Endothelial cell of umbilical vein (primary cell): ENCODE measurements at regions not wholly inside any gene's neighbourhood (a gene's known extent, or its start where the extent isn't known, plus 50 kb on each side); places are given as distances from the start of the nearest gene placed in this dataset.

Experiments used
- BruUV-seq: library from RNA; stranded (reverse); fragments of 400-500 nt; replicated peaks from 2 replicates; lab custom pipeline; 2021; lab: Mats Ljungman, UMichigan
- CTCF ChIA-PET: fragments of 300-600, 350-600 bp; sonication (Branson Sonifier 250); formaldehyde crosslinking; loops from one replicate; lab custom pipeline; 2021; ENCODE audit warnings: antibody characterized with exemption, inconsistent platforms; lab: Charles Lee
- POLR2A ChIA-PET: fragments of 300-600, 350-600 bp; sonication (Branson Sonifier 250); formaldehyde crosslinking; loops from one replicate; lab custom pipeline; 2021; ENCODE audit warnings: antibody characterized with exemption, inconsistent platforms; lab: Charles Lee
- DNase-seq: peaks from one replicate; pipeline ENCODE4 v3.0.0-alpha.2; 2011; ENCODE audit warnings: low read depth, low spot score
- FAIRE-seq: peaks from 2 replicates; lab custom pipeline; 2011; peaks lifted over from hg19 to GRCh38; lab: Jason Lieb, UNC
- H2AFZ ChIP-seq: 2 replicates; pipeline ENCODE4 v1.6.0; 2012; ENCODE audit warnings: low read depth, low read length, control low read depth, inconsistent platforms
- H3K27ac ChIP-seq: 2 replicates; pipeline ENCODE4 v1.5.1; 2011; ENCODE audit warnings: low read depth, mild to moderate bottlenecking, control low read depth, low read length, moderate library complexity; ENCODE audit not compliant: insufficient read depth
- H3K27me3 ChIP-seq, 2 experiments: 2 replicates each; pipeline versions ENCODE4 v1.6.0 to v1.6.1; 2011; ENCODE audit warnings: low read length in 2 of 2, mixed read lengths in 1 of 2; ENCODE audit not compliant: control insufficient read depth in 2 of 2, insufficient read depth in 2 of 2
- H3K36me3 ChIP-seq, 2 experiments: 2 replicates in 1 of 2; 3 replicates in 1 of 2; pipeline ENCODE4 v1.5.1; 2011; ENCODE audit warnings: low read length in 2 of 2, mild to moderate bottlenecking in 1 of 2, moderate library complexity in 1 of 2; ENCODE audit not compliant: control insufficient read depth in 2 of 2, insufficient read depth in 2 of 2; ENCODE audit errors: extremely low read depth in 1 of 2
- H3K4me1 ChIP-seq: 3 replicates; pipeline ENCODE4 v1.5.1; 2011; ENCODE audit warnings: mild to moderate bottlenecking, low read length; ENCODE audit not compliant: control insufficient read depth, insufficient read depth; ENCODE audit errors: extremely low read depth
- H3K4me2 ChIP-seq: 2 replicates; pipeline ENCODE4 v1.6.1; 2011; ENCODE audit warnings: low read length, control low read depth, mixed read lengths; ENCODE audit not compliant: insufficient read depth
- H3K4me3 ChIP-seq, 3 experiments: fragments of 200-600 bp in 1 of 3; sonication (generic), shearing (Covaris generic) in 1 of 3; replicated peaks in 1 of 3; 2 replicates each; pipeline ENCODE4 v1.5.1; 2011 to 2016; ENCODE audit warnings: control low read depth in 3 of 3, low read length in 3 of 3, mild to moderate bottlenecking in 2 of 3, inconsistent platforms in 1 of 3, low read depth in 1 of 3, moderate library complexity in 1 of 3; ENCODE audit not compliant: insufficient read depth in 1 of 3
- H3K79me2 ChIP-seq: 2 replicates; pipeline ENCODE4 v1.6.0; 2012; ENCODE audit warnings: low read length, inconsistent platforms; ENCODE audit not compliant: control insufficient read depth, insufficient read depth
- H3K9ac ChIP-seq: replicated peaks from 2 replicates; pipeline ENCODE3; 2011; ENCODE audit warnings: low read length, control low read depth; ENCODE audit not compliant: insufficient read depth; ENCODE audit errors: extremely low read depth
- H3K9me1 ChIP-seq: replicated peaks from 3 replicates; pipeline ENCODE4 v1.6.0; 2011; ENCODE audit warnings: mild to moderate bottlenecking, low read length; ENCODE audit not compliant: control insufficient read depth, insufficient read depth; ENCODE audit errors: extremely low read depth
- H3K9me3 ChIP-seq: replicated peaks from 2 replicates; pipeline ENCODE4 v1.5.1; 2012; ENCODE audit warnings: low read length, inconsistent platforms; ENCODE audit not compliant: control insufficient read depth, insufficient read depth
- H4K20me1 ChIP-seq: replicated peaks from 2 replicates; pipeline ENCODE3; 2011; ENCODE audit warnings: mild to moderate bottlenecking, low read length; ENCODE audit not compliant: control insufficient read depth, insufficient read depth; ENCODE audit errors: extremely low read depth
- EZH2 ChIP-seq: IDR thresholded peaks from 2 replicates; pipeline ENCODE4 v1.6.1; 2012; ENCODE audit warnings: borderline replicate concordance, low read depth, mild to moderate bottlenecking, moderate library complexity, low read length, inconsistent platforms; ENCODE audit not compliant: severe bottlenecking
- FOS ChIP-seq: IDR thresholded peaks from 2 replicates; pipeline ENCODE4 v1.6.1; 2011; ENCODE audit warnings: mild to moderate bottlenecking, low read length, moderate library complexity, borderline replicate concordance; ENCODE audit not compliant: insufficient read depth
- GATA2 ChIP-seq: IDR thresholded peaks from 2 replicates; pipeline ENCODE4 v1.7.0; 2011; ENCODE audit warnings: low read depth, mild to moderate bottlenecking, moderate library complexity, mixed read lengths, low read length; ENCODE audit not compliant: insufficient read length, insufficient read depth
- JUN ChIP-seq: IDR thresholded peaks from 2 replicates; pipeline ENCODE4 v1.6.1; 2011; ENCODE audit warnings: borderline replicate concordance, low read depth; ENCODE audit not compliant: insufficient read length, insufficient read depth
- MAX ChIP-seq: IDR thresholded peaks from 2 replicates; pipeline ENCODE4 v1.6.1; 2011; ENCODE audit not compliant: insufficient read depth, insufficient read length
- MYC ChIP-seq: IDR thresholded peaks from one replicate; pipeline ENCODE4 v1.6.1; 2011; ENCODE audit warnings: mild to moderate bottlenecking, low read depth, low read length
- POLR2A ChIP-seq: IDR thresholded peaks from 2 replicates; pipeline ENCODE4 v1.6.1; 2012; ENCODE audit warnings: low read depth, mild to moderate bottlenecking, control low read depth, low read length
- POLR2AphosphoS5 ChIP-seq: IDR thresholded peaks from 2 replicates; pipeline ENCODE4 v1.6.1; 2012; ENCODE audit warnings: low read depth, mild to moderate bottlenecking, control low read depth, low read length, moderate library complexity; ENCODE audit not compliant: insufficient read depth
- dilution Hi-C: fragments of 300-500 bp; cut with MboI; formaldehyde crosslinking; loops from one replicate; pipeline ENCODE4 v1.15.0; 2019; ENCODE audit warnings: low sequenced_read_pairs; ENCODE audit not compliant: extremely low pct_ligation_motif_present
- intact Hi-C: fragments of 100-400 bp; cut with micrococcal nuclease; formaldehyde crosslinking; loops from one replicate; pipeline ENCODE4 v1.10.0; 2022
- TF ChIP-seq, protein P1 (sequence below), 2 donors: IDR thresholded peaks; 1 replicate in 1 of 2; 2 replicates in 1 of 2; pipeline ENCODE4 v1.5.1; 2011; ENCODE audit warnings: low read length in 2 of 2, mild to moderate bottlenecking in 2 of 2, moderate library complexity in 2 of 2, control low read depth in 1 of 2, inconsistent platforms in 1 of 2, low read depth in 1 of 2; ENCODE audit not compliant: insufficient read depth in 1 of 2; ENCODE audit errors: extremely low read depth in 1 of 2

GRCh38 chr18:10319914-10320600 lies 134.4 kb upstream of the APCDD1 start:
- no peaks in the 10 kb centered on the region for H3K9me3 ChIP-seq
- dilution Hi-C loops = no loop called here

More at GRCh38 chr18:10319914-10320600, 134.4 kb upstream of the APCDD1 start:
- POLR2A ChIA-PET = no interaction called here
- CTCF ChIA-PET = interaction anchor here (1.6 kb wide), 2 partner anchors 50 to 309 kb away, joined by 4 to 7 read pairs; no protein-coding TSS in a partner anchor
- Histone ChIP-seq H3K27me3 (peaks cover 0 to 7% of the 10 kb centered on the region in 2 experiments), H3K4me1 (no peaks in the 10 kb centered on the region), H4K20me1 (no peaks in the 10 kb centered on the region), H3K9ac (no peak overlapping the region), H3K9me1 (no peaks in the 10 kb centered on the region), H3K4me2 (no peak overlapping the region), H3K27ac (no peak overlapping the region), H3K79me2 (no peaks in the 10 kb centered on the region), H3K4me3 (no peak overlapping the region), H2AFZ (no peak overlapping the region), H3K36me3 (no peaks in the 10 kb centered on the region)
- FAIRE-seq (no peak), DNase-seq (no peak)
- BruUV-seq = no TSS peak
- intact Hi-C loops = no loop called here
- no peak for TF ChIP-seq POLR2A
- no peak for TF ChIP-seq FOS
- no peak for TF ChIP-seq EZH2
- TF ChIP-seq GATA2 = no peak
- TF ChIP-seq JUN = no peak
- TF ChIP-seq MAX = no peak
- no peak for TF ChIP-seq MYC
- no peak for TF ChIP-seq POLR2AphosphoS5
- TF ChIP-seq, protein P1, sequence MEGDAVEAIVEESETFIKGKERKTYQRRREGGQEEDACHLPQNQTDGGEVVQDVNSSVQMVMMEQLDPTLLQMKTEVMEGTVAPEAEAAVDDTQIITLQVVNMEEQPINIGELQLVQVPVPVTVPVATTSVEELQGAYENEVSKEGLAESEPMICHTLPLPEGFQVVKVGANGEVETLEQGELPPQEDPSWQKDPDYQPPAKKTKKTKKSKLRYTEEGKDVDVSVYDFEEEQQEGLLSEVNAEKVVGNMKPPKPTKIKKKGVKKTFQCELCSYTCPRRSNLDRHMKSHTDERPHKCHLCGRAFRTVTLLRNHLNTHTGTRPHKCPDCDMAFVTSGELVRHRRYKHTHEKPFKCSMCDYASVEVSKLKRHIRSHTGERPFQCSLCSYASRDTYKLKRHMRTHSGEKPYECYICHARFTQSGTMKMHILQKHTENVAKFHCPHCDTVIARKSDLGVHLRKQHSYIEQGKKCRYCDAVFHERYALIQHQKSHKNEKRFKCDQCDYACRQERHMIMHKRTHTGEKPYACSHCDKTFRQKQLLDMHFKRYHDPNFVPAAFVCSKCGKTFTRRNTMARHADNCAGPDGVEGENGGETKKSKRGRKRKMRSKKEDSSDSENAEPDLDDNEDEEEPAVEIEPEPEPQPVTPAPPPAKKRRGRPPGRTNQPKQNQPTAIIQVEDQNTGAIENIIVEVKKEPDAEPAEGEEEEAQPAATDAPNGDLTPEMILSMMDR (IDR thresholded peaks at IDR 0.05; ENCODE audit: extremely low read depth in 1 of 2, insufficient read depth in 1 of 2, low read depth in 1 of 2, low read length in 2 of 2) = no peak
